ENCODE measurements at regions not wholly inside any gene's neighbourhood (a gene's known extent, or its start where the extent isn't known, plus 50 kb on each side); places are given as distances from the start of the nearest gene placed in this dataset.
A peak's percentile ranks its signal among the peaks of the same experiment; 100 is the strongest.

GRCh38 chr6:159433550-159433949, 259.5 kb downstream of the SOD2 start:
- Histone ChIP-seq H3K36me3 (no peaks in the 10 kb centered on the region), H3K4me1 (no peaks in the 10 kb centered on the region), H3K27ac (no peak overlapping the region), H3K9me3 (peaks cover 7 to 28% of the 10 kb centered on the region in 2 donors), H3K27me3 (no peaks in the 10 kb centered on the region), H3K4me3 (no peak overlapping the region)
- TF ChIP-seq CTCF (IDR thresholded peaks at IDR 0.05): no peak
- DNase-seq (ENCODE audit: low spot score): no peak

- Histone ChIP-seq H3K9me3 (peaks cover 7 to 28% of the 10 kb centered on the region in 2 donors), H3K4me1 (no peaks in the 10 kb centered on the region), H3K4me3 (no peak overlapping the region), H3K27ac (no peak overlapping the region), H3K36me3 (no peaks in the 10 kb centered on the region), H3K27me3 (no peaks in the 10 kb centered on the region)
- no peak for TF ChIP-seq CTCF (IDR thresholded peaks at IDR 0.05)
- DNase-seq (ENCODE audit: low spot score): no peak
Observed at GRCh38 chr6:159431750-159432149, 261.3 kb downstream of the SOD2 start.

- no peak for TF ChIP-seq CTCF (IDR thresholded peaks at IDR 0.05)
- DNase-seq (ENCODE audit: low spot score): no peak
- Histone ChIP-seq H3K36me3 (no peaks in the 10 kb centered on the region), H3K4me1 (no peaks in the 10 kb centered on the region), H3K4me3 (no peak overlapping the region), H3K27me3 (no peaks in the 10 kb centered on the region), H3K27ac (no peak overlapping the region), H3K9me3 (peaks cover 7 to 28% of the 10 kb centered on the region in 2 donors)
Observed at GRCh38 chr6:159430323-159430722, 261.1 kb downstream of the FNDC1 start.

- no peak overlapping the region for H3K4me3 ChIP-seq
- no peaks in the 10 kb centered on the region for H3K36me3 ChIP-seq
- H3K9me3 ChIP-seq: peaks cover 7 to 28% of the 10 kb centered on the region in 2 donors
- DNase-seq (ENCODE audit: low spot score): no peak
- H3K4me1 ChIP-seq: no peaks in the 10 kb centered on the region
- H3K27ac ChIP-seq: no peak overlapping the region
- no peaks in the 10 kb centered on the region for H3K27me3 ChIP-seq
- TF ChIP-seq CTCF (IDR thresholded peaks at IDR 0.05): no peak
Observed at GRCh38 chr6:159429433-159429832, 260.2 kb downstream of the FNDC1 start.

GRCh38 chr6:159427771-159428170, 258.6 kb downstream of the FNDC1 start:
- peaks cover 0 to 1% of the 10 kb centered on the region in 2 donors for H3K4me1 ChIP-seq
- no peak overlapping the region for H3K27ac ChIP-seq
- H3K9me3 ChIP-seq: peaks cover 0 to 13% of the 10 kb centered on the region in 2 donors
- no peaks in the 10 kb centered on the region for H3K36me3 ChIP-seq
- H3K27me3 ChIP-seq: no peaks in the 10 kb centered on the region
- DNase-seq (ENCODE audit: low spot score): peak; percentile 13
- TF ChIP-seq CTCF (IDR thresholded peaks at IDR 0.05): no peak
- H3K4me3 ChIP-seq: no peak overlapping the region

GRCh38 chr6:159427335-159427734, 258.1 kb downstream of the FNDC1 start:
- DNase-seq (ENCODE audit: low spot score): no peak
- no peaks in the 10 kb centered on the region for H3K27me3 ChIP-seq
- H3K4me1 ChIP-seq: peaks cover 0 to 6% of the 10 kb centered on the region in 2 donors
- TF ChIP-seq CTCF (IDR thresholded peaks at IDR 0.05): no peak
- no peaks in the 10 kb centered on the region for H3K36me3 ChIP-seq
- H3K4me3 ChIP-seq: no peak overlapping the region
- H3K27ac ChIP-seq: no peak overlapping the region
- peaks cover 0 to 8% of the 10 kb centered on the region in 2 donors for H3K9me3 ChIP-seq

Data from right atrium auricular region (tissue), 2 donors.